Stimulated activated CD8-positive, alpha-beta memory T cell treated with anti-CD3 and anti-CD28 coated beads, Interleukin-2, amount 100 ng/mL, for 1 hour (primary cell): ENCODE measurements at regions not wholly inside any gene's neighbourhood (a gene's known extent, or its start where the extent isn't known, plus 50 kb on each side); places are given as distances from the start of the nearest gene placed in this dataset.

Experiments used
- DNase-seq, 2 donors: peaks; one replicate each; pipeline ENCODE4 v3.0.0-alpha.2; 2020; ENCODE audit warnings: low read depth in 2 of 2

- no peak for DNase-seq
Measured at GRCh38 chr15:45948181-45948621, 313.4 kb downstream of the SQOR start.

- DNase-seq = no peak
Measured at GRCh38 chr15:45958924-45959323, 324.1 kb downstream of the SQOR start.

- DNase-seq = no peak
Measured at GRCh38 chr15:45962733-45963132, 327.9 kb downstream of the SQOR start.

GRCh38 chr15:45970542-45970941 is 335.7 kb downstream of the SQOR start:
- DNase-seq = no peak

- no peak for DNase-seq
Measured at GRCh38 chr15:45980366-45980765, 345.5 kb downstream of the SQOR start.

- no peak for DNase-seq
Measured at GRCh38 chr15:45981625-45982024, 346.8 kb downstream of the SQOR start.

- DNase-seq = no peak
Measured at GRCh38 chr15:45991863-45992262, 357.0 kb downstream of the SQOR start.

- no peak for DNase-seq
Measured at GRCh38 chr15:45993072-45993471, 358.2 kb downstream of the SQOR start.

- DNase-seq = no peak
Measured at GRCh38 chr15:45993508-45993907, 358.7 kb downstream of the SQOR start.

- no peak for DNase-seq
Measured at GRCh38 chr15:45995800-45996199, 361.0 kb downstream of the SQOR start.

- DNase-seq = no peak
Measured at GRCh38 chr15:46014532-46014931, 379.7 kb downstream of the SQOR start.

- DNase-seq = no peak
Measured at GRCh38 chr15:46034755-46035154, 399.9 kb downstream of the SQOR start.

GRCh38 chr15:46039703-46040102 is 404.9 kb downstream of the SQOR start:
- no peak for DNase-seq

- no peak for DNase-seq
Measured at GRCh38 chr15:46041905-46042304, 407.1 kb downstream of the SQOR start.

GRCh38 chr15:46059921-46060594 is 425.2 kb downstream of the SQOR start:
- no peak for DNase-seq

GRCh38 chr15:46061002-46061401 is 426.2 kb downstream of the SQOR start:
- no peak for DNase-seq

GRCh38 chr15:46077220-46077619 is 442.4 kb downstream of the SQOR start:
- no peak for DNase-seq

- DNase-seq = no peak
Measured at GRCh38 chr15:46079046-46079445, 444.2 kb downstream of the SQOR start.

- DNase-seq = no peak
Measured at GRCh38 chr15:46080016-46080415, 445.2 kb downstream of the SQOR start.

- no peak for DNase-seq
Measured at GRCh38 chr15:46088486-46089445, 453.9 kb downstream of the SQOR start.

- no peak for DNase-seq
Measured at GRCh38 chr15:46089467-46089935, 454.7 kb downstream of the SQOR start.

- DNase-seq = no peak
Measured at GRCh38 chr15:46091860-46092450, 457.1 kb downstream of the SQOR start.
